Activated CD4-positive, alpha-beta T cell treated with anti-CD3 and anti-CD28 coated beads for 36 hours (primary cell): ENCODE measurements at regions not wholly inside any gene's neighbourhood (a gene's known extent, or its start where the extent isn't known, plus 50 kb on each side); places are given as distances from the start of the nearest gene placed in this dataset.

ENCODE experiments used
- ATAC-seq: fragments of 200-7000 bp; cut with Tn5 transposase; one replicate; pipeline ENCODE4 v1.10.0; 2021; ENCODE audit warnings: mild to moderate bottlenecking, moderate library complexity
- CTCF ChIA-PET: fragments of 350-600 bp; sonication (Branson Sonifier 250); formaldehyde crosslinking; loops from one replicate; lab custom pipeline; 2021; ENCODE audit warnings: antibody characterized with exemption; lab: Charles Lee
- POLR2A ChIA-PET: fragments of 350-600 bp; sonication (Branson Sonifier 250); formaldehyde crosslinking; loops from one replicate; lab custom pipeline; 2021; ENCODE audit warnings: antibody characterized with exemption, inconsistent platforms; lab: Charles Lee
- DNase-seq: peaks from one replicate; pipeline ENCODE4 v3.0.0-alpha.2; 2020
- H3K27ac Mint-ChIP-seq: one replicate; pipeline ENCODE4 v1.8.0; 2021; ENCODE audit warnings: mixed read lengths
- H3K27me3 Mint-ChIP-seq: one replicate; pipeline ENCODE4 v1.8.0; 2021; ENCODE audit warnings: mixed read lengths
- H3K36me3 Mint-ChIP-seq: one replicate; pipeline ENCODE4 v1.8.0; 2021; ENCODE audit warnings: low read depth, mixed read lengths
- H3K4me1 Mint-ChIP-seq: one replicate; pipeline ENCODE4 v1.8.0; 2021; ENCODE audit warnings: mixed read lengths
- H3K4me3 Mint-ChIP-seq: one replicate; pipeline ENCODE4 v1.8.0; 2021; ENCODE audit warnings: mild to moderate bottlenecking, moderate library complexity, mixed read lengths
- H3K9me3 Mint-ChIP-seq: one replicate; pipeline ENCODE4 v1.8.0; 2021; ENCODE audit warnings: low read depth, mixed read lengths
- intact Hi-C, 2 experiments: fragments of 100-400 bp; cut with DNase I in 1 of 2; cut with micrococcal nuclease in 1 of 2; formaldehyde crosslinking; loops; one replicate each; pipeline versions ENCODE4 v1.14.2 to v1.15.1; 2022 to 2024; cut with DNase I, micrococcal nuclease

GRCh38 chr21:23686737-23687523 is 1920.4 kb downstream of the MRPL39 start:
- ChIA-PET CTCF (interaction anchor here (1.1 kb wide), 1 partner anchor 22 kb away, joined by 3 read pairs; no protein-coding TSS in a partner anchor), POLR2A (no interaction called here)
- Mint-ChIP-seq H3K36me3 (no peaks in the 10 kb centered on the region), H3K27me3 (no peaks in the 10 kb centered on the region), H3K4me3 (no peak overlapping the region), H3K9me3 (peaks cover 1% of the 10 kb centered on the region), H3K27ac (no peak overlapping the region), H3K4me1 (no peaks in the 10 kb centered on the region)
- DNase-seq (no peak), ATAC-seq (no peak)
- intact Hi-C loops = no loop called here

GRCh38 chr21:23684431-23684830 is 1922.8 kb downstream of the MRPL39 start:
- Mint-ChIP-seq H3K4me3 (no peak overlapping the region), H3K36me3 (no peaks in the 10 kb centered on the region), H3K4me1 (no peaks in the 10 kb centered on the region), H3K9me3 (peaks cover 1% of the 10 kb centered on the region), H3K27ac (no peak overlapping the region), H3K27me3 (no peaks in the 10 kb centered on the region)
- CTCF ChIA-PET = interaction anchor here (0.8 to 1.3 kb wide), 2 partner anchors 10 to 14 kb away, joined by 3 read pairs; no protein-coding TSS in a partner anchor
- no peak for DNase-seq
- intact Hi-C loops = no loop called here
- no peak for ATAC-seq
- POLR2A ChIA-PET = no interaction called here

GRCh38 chr21:23664193-23664694 is 1943.0 kb downstream of the MRPL39 start:
- H3K36me3 Mint-ChIP-seq = no peaks in the 10 kb centered on the region

GRCh38 chr21:23660560-23660959 is 1946.7 kb downstream of the MRPL39 start:
- CTCF ChIA-PET = no interaction called here
- POLR2A ChIA-PET = no interaction called here
- no peak overlapping the region for H3K4me3 Mint-ChIP-seq
- no peak overlapping the region for H3K27ac Mint-ChIP-seq
- no peaks in the 10 kb centered on the region for H3K9me3 Mint-ChIP-seq
- H3K27me3 Mint-ChIP-seq = no peaks in the 10 kb centered on the region
- no peaks in the 10 kb centered on the region for H3K4me1 Mint-ChIP-seq
- DNase-seq (no peak), ATAC-seq (no peak)
- intact Hi-C loops = no loop called here
- no peaks in the 10 kb centered on the region for H3K36me3 Mint-ChIP-seq

More at GRCh38 chr21:23664193-23664694, 1943.0 kb downstream of the MRPL39 start:
- no peak overlapping the region for H3K27ac Mint-ChIP-seq
- ATAC-seq = no peak
- H3K27me3 Mint-ChIP-seq = no peaks in the 10 kb centered on the region
- H3K9me3 Mint-ChIP-seq = no peaks in the 10 kb centered on the region
- intact Hi-C loops = no loop called here
- no peak overlapping the region for H3K4me3 Mint-ChIP-seq
- POLR2A ChIA-PET = no interaction called here
- CTCF ChIA-PET = no interaction called here
- H3K4me1 Mint-ChIP-seq = no peaks in the 10 kb centered on the region
- no peak for DNase-seq

GRCh38 chr21:23644768-23645167 is 1962.5 kb downstream of the MRPL39 start:
- ATAC-seq (no peak), DNase-seq (no peak)
- intact Hi-C loops = no loop called here
- Mint-ChIP-seq H3K27me3 (no peaks in the 10 kb centered on the region), H3K4me3 (no peak overlapping the region), H3K4me1 (no peaks in the 10 kb centered on the region), H3K27ac (no peak overlapping the region), H3K9me3 (peaks cover 3% of the 10 kb centered on the region), H3K36me3 (no peaks in the 10 kb centered on the region)
- POLR2A ChIA-PET = no interaction called here
- CTCF ChIA-PET = no interaction called here

GRCh38 chr21:23639721-23640120 is 1967.6 kb downstream of the MRPL39 start:
- DNase-seq = no peak
- Mint-ChIP-seq H3K4me1 (no peaks in the 10 kb centered on the region), H3K4me3 (no peak overlapping the region), H3K9me3 (peaks cover 3% of the 10 kb centered on the region), H3K36me3 (no peaks in the 10 kb centered on the region), H3K27ac (no peak overlapping the region), H3K27me3 (no peaks in the 10 kb centered on the region)
- ATAC-seq = no peak
- ChIA-PET CTCF (no interaction called here), POLR2A (no interaction called here)
- intact Hi-C loops = no loop called here

- ChIA-PET POLR2A (no interaction called here), CTCF (no interaction called here)
- Mint-ChIP-seq H3K27me3 (no peaks in the 10 kb centered on the region), H3K4me3 (no peak overlapping the region), H3K9me3 (peaks cover 3% of the 10 kb centered on the region), H3K4me1 (no peaks in the 10 kb centered on the region), H3K36me3 (no peaks in the 10 kb centered on the region), H3K27ac (no peak overlapping the region)
- no peak for ATAC-seq
- intact Hi-C loops = no loop called here
- DNase-seq = no peak
These were observed 1969.1 kb downstream of the MRPL39 start for GRCh38 chr21:23638131-23638695.

GRCh38 chr21:23633447-23633940 is 1973.8 kb downstream of the MRPL39 start:
- Mint-ChIP-seq H3K4me1 (no peaks in the 10 kb centered on the region), H3K36me3 (no peaks in the 10 kb centered on the region), H3K9me3 (no peaks in the 10 kb centered on the region), H3K4me3 (no peak overlapping the region), H3K27me3 (no peaks in the 10 kb centered on the region), H3K27ac (no peak overlapping the region)
- ATAC-seq (no peak), DNase-seq (no peak)
- intact Hi-C loops = no loop called here
- ChIA-PET CTCF (interaction anchor here (1.3 kb wide), 1 partner anchor 15 kb away, joined by 5 read pairs; no protein-coding TSS in a partner anchor), POLR2A (no interaction called here)

GRCh38 chr21:23624281-23624680 is 1983.0 kb downstream of the MRPL39 start:
- Mint-ChIP-seq H3K4me1 (no peaks in the 10 kb centered on the region), H3K9me3 (no peaks in the 10 kb centered on the region), H3K4me3 (no peak overlapping the region), H3K27me3 (no peaks in the 10 kb centered on the region), H3K36me3 (no peaks in the 10 kb centered on the region), H3K27ac (no peak overlapping the region)
- ChIA-PET POLR2A (no interaction called here), CTCF (no interaction called here)
- ATAC-seq = no peak
- DNase-seq = no peak
- intact Hi-C loops = no loop called here

GRCh38 chr21:23613014-23613413 is 1994.3 kb downstream of the MRPL39 start:
- Mint-ChIP-seq H3K4me1 (no peaks in the 10 kb centered on the region), H3K36me3 (no peaks in the 10 kb centered on the region), H3K27me3 (no peaks in the 10 kb centered on the region), H3K4me3 (no peak overlapping the region), H3K9me3 (peaks cover 5% of the 10 kb centered on the region), H3K27ac (no peak overlapping the region)
- intact Hi-C loops = no loop called here
- no peak for ATAC-seq
- CTCF ChIA-PET = no interaction called here
- POLR2A ChIA-PET = no interaction called here
- DNase-seq = no peak

GRCh38 chr21:23612210-23612609 is 1995.1 kb downstream of the MRPL39 start:
- CTCF ChIA-PET = no interaction called here
- no peaks in the 10 kb centered on the region for H3K36me3 Mint-ChIP-seq
- no peak overlapping the region for H3K4me3 Mint-ChIP-seq
- H3K9me3 Mint-ChIP-seq = peaks cover 5% of the 10 kb centered on the region
- intact Hi-C loops = no loop called here
- H3K27ac Mint-ChIP-seq = no peak overlapping the region
- POLR2A ChIA-PET = no interaction called here
- no peaks in the 10 kb centered on the region for H3K4me1 Mint-ChIP-seq
- ATAC-seq (no peak), DNase-seq (no peak)
- H3K27me3 Mint-ChIP-seq = no peaks in the 10 kb centered on the region
